ENCODE measurements at regions not wholly inside any gene's neighbourhood (a gene's known extent, or its start where the extent isn't known, plus 50 kb on each side); places are given as distances from the start of the nearest gene placed in this dataset.
A peak's percentile ranks its signal among the peaks of the same experiment; 100 is the strongest.

GRCh38 chr10:131724169-131724545, 176.7 kb upstream of the PPP2R2D start:
- Mint-ChIP-seq H3K36me3 (ENCODE audit: low read depth) (no peaks in the 10 kb centered on the region), H3K27ac (no peak overlapping the region), H3K4me3 (no peak overlapping the region), H3K4me1 (ENCODE audit: low read depth) (no peaks in the 10 kb centered on the region), H3K27me3 (peaks cover 17% of the 10 kb centered on the region), H3K9me3 (no peaks in the 10 kb centered on the region)
- H3K27me3 ChIP-seq (ENCODE audit: control insufficient read depth in 1 of 2, insufficient read depth in 2 of 2, low read length in 2 of 2) = no peaks in the 10 kb centered on the region
- H3K27ac ChIP-seq (ENCODE audit: low read depth in 1 of 2, low read length in 2 of 2) = no peak overlapping the region
- ATAC-seq (ENCODE audit: poor library complexity) = no peak
- no peaks in the 10 kb centered on the region for H3K36me3 ChIP-seq (ENCODE audit: insufficient read depth, low read length)
- ChIA-PET CTCF (no interaction called here), POLR2A (no interaction called here)
- H3K4me3 ChIP-seq (ENCODE audit: low read length) = no peak overlapping the region
- TF ChIP-seq, protein P1, sequence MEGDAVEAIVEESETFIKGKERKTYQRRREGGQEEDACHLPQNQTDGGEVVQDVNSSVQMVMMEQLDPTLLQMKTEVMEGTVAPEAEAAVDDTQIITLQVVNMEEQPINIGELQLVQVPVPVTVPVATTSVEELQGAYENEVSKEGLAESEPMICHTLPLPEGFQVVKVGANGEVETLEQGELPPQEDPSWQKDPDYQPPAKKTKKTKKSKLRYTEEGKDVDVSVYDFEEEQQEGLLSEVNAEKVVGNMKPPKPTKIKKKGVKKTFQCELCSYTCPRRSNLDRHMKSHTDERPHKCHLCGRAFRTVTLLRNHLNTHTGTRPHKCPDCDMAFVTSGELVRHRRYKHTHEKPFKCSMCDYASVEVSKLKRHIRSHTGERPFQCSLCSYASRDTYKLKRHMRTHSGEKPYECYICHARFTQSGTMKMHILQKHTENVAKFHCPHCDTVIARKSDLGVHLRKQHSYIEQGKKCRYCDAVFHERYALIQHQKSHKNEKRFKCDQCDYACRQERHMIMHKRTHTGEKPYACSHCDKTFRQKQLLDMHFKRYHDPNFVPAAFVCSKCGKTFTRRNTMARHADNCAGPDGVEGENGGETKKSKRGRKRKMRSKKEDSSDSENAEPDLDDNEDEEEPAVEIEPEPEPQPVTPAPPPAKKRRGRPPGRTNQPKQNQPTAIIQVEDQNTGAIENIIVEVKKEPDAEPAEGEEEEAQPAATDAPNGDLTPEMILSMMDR (IDR thresholded peaks at IDR 0.05) = no peak
- peaks cover 0 to 5% of the 10 kb centered on the region in 2 experiments for H3K9me3 ChIP-seq (ENCODE audit: control insufficient read depth in 1 of 2, insufficient read depth in 1 of 2, low read length in 2 of 2)
- H3K4me1 ChIP-seq (ENCODE audit: insufficient read depth, low read length) = no peaks in the 10 kb centered on the region
- intact Hi-C loops (cut with DNase I, micrococcal nuclease) = no loop called here
- DNase-seq = peak in 1 of 14 experiments; percentile 12

- ATAC-seq (ENCODE audit: poor library complexity) (no peak), DNase-seq (peak in 2 of 14 experiments; percentile 5 to 21)
- Histone ChIP-seq H3K27ac (ENCODE audit: low read depth in 1 of 2, low read length in 2 of 2) (no peak overlapping the region), H3K4me3 (ENCODE audit: low read length) (no peak overlapping the region), H3K4me1 (ENCODE audit: insufficient read depth, low read length) (no peaks in the 10 kb centered on the region), H3K9me3 (ENCODE audit: control insufficient read depth in 1 of 2, insufficient read depth in 1 of 2, low read length in 2 of 2) (peaks cover 0 to 5% of the 10 kb centered on the region in 2 experiments), H3K36me3 (ENCODE audit: insufficient read depth, low read length) (no peaks in the 10 kb centered on the region), H3K27me3 (ENCODE audit: control insufficient read depth in 1 of 2, insufficient read depth in 2 of 2, low read length in 2 of 2) (no peaks in the 10 kb centered on the region)
- CTCF ChIA-PET = no interaction called here
- Mint-ChIP-seq H3K36me3 (ENCODE audit: low read depth) (no peaks in the 10 kb centered on the region), H3K27me3 (peaks cover 17% of the 10 kb centered on the region), H3K27ac (no peak overlapping the region), H3K4me1 (ENCODE audit: low read depth) (no peaks in the 10 kb centered on the region), H3K4me3 (no peak overlapping the region), H3K9me3 (no peaks in the 10 kb centered on the region)
- TF ChIP-seq, protein P1 (IDR thresholded peaks at IDR 0.05) = no peak
- intact Hi-C loops (cut with DNase I, micrococcal nuclease) = no loop called here
- POLR2A ChIA-PET = no interaction called here
These were observed 175.8 kb upstream of the PPP2R2D start for GRCh38 chr10:131724891-131725580.

GRCh38 chr10:131725581-131726069, 175.2 kb upstream of the PPP2R2D start:
- TF ChIP-seq, protein P1 (IDR thresholded peaks at IDR 0.05) = no peak
- H3K27me3 ChIP-seq (ENCODE audit: control insufficient read depth in 1 of 2, insufficient read depth in 2 of 2, low read length in 2 of 2) = no peaks in the 10 kb centered on the region
- no peaks in the 10 kb centered on the region for H3K4me1 Mint-ChIP-seq (ENCODE audit: low read depth)
- H3K36me3 Mint-ChIP-seq (ENCODE audit: low read depth) = no peaks in the 10 kb centered on the region
- H3K4me3 ChIP-seq (ENCODE audit: low read length) = no peak overlapping the region
- no peak overlapping the region for H3K27ac ChIP-seq (ENCODE audit: low read depth in 1 of 2, low read length in 2 of 2)
- intact Hi-C loops (cut with DNase I, micrococcal nuclease) = no loop called here
- H3K4me3 Mint-ChIP-seq = no peak overlapping the region
- POLR2A ChIA-PET = no interaction called here
- ATAC-seq (ENCODE audit: poor library complexity) (no peak), DNase-seq (peak in 2 of 14 experiments; percentile 3 to 27)
- H3K9me3 ChIP-seq (ENCODE audit: control insufficient read depth in 1 of 2, insufficient read depth in 1 of 2, low read length in 2 of 2) = peaks cover 0 to 5% of the 10 kb centered on the region in 2 experiments
- H3K9me3 Mint-ChIP-seq = no peaks in the 10 kb centered on the region
- no peaks in the 10 kb centered on the region for H3K4me1 ChIP-seq (ENCODE audit: insufficient read depth, low read length)
- CTCF ChIA-PET = no interaction called here
- H3K36me3 ChIP-seq (ENCODE audit: insufficient read depth, low read length) = no peaks in the 10 kb centered on the region
- peaks cover 17% of the 10 kb centered on the region for H3K27me3 Mint-ChIP-seq
- H3K27ac Mint-ChIP-seq = no peak overlapping the region
